Cardiac muscle cell (in vitro differentiated cells and primary cell): ENCODE measurements at regions not wholly inside any gene's neighbourhood (a gene's known extent, or its start where the extent isn't known, plus 50 kb on each side); places are given as distances from the start of the nearest gene placed in this dataset.
"Not testable (repeated sequence)": the region's sequence is repeated elsewhere in the genome, so short reads cannot be mapped to it uniquely, and the experiment has no call there.

Experiments
- DNase-seq, 2 donors: peaks; one replicate each; pipeline versions ENCODE4 v3.0.0 to v3.0.0-alpha.2; 2010 to 2017; ENCODE audit warnings: low read depth in 1 of 2, low spot score in 1 of 2
- H3K27ac ChIP-seq: fragments of 200-600 bp; sonication (generic); 2 replicates; pipeline ENCODE4 v1.5.1; 2016
- H3K27me3 ChIP-seq: fragments of 200-600 bp; sonication (generic); 2 replicates; pipeline ENCODE4 v1.6.0; 2016; ENCODE audit warnings: control low read depth
- H3K36me3 ChIP-seq: fragments of 200-600 bp; sonication (generic); 2 replicates; pipeline ENCODE4 v1.5.1; 2016; ENCODE audit warnings: control low read depth
- H3K4me1 ChIP-seq: fragments of 200-600 bp; sonication (generic); 2 replicates; pipeline ENCODE4 v1.8.1; 2017; ENCODE audit warnings: low read depth, mild to moderate bottlenecking, mixed run types
- H3K4me3 ChIP-seq: fragments of 200-600 bp; sonication (generic); 2 replicates; pipeline ENCODE4 v1.5.1; 2016; ENCODE audit warnings: mild to moderate bottlenecking
- H3K9me3 ChIP-seq: fragments of 200-600 bp; sonication (generic); 2 replicates; pipeline ENCODE4 v1.5.1; 2017; ENCODE audit warnings: low read depth, mild to moderate bottlenecking, control low read depth
- CTCF ChIP-seq: IDR thresholded peaks from 2 replicates; pipeline ENCODE4 v1.5.1; 2012; ENCODE audit warnings: low read depth, mild to moderate bottlenecking, low read length

GRCh38 chr12:38162013-38162412 is 154.6 kb upstream of the ALG10B start:
- Histone ChIP-seq H3K4me3 (no peak overlapping the region), H3K9me3 (no peaks in the 10 kb centered on the region), H3K4me1 (no peaks in the 10 kb centered on the region), H3K36me3 (no peaks in the 10 kb centered on the region), H3K27me3 (no peaks in the 10 kb centered on the region), H3K27ac (no peak overlapping the region)
- no peak for DNase-seq
- TF ChIP-seq CTCF, result no peak

GRCh38 chr12:38162708-38163441 is 153.7 kb upstream of the ALG10B start:
- no peaks in the 10 kb centered on the region for H3K27me3 ChIP-seq
- no peaks in the 10 kb centered on the region for H3K36me3 ChIP-seq
- H3K4me3 ChIP-seq, result no peak overlapping the region
- DNase-seq, result no peak
- H3K9me3 ChIP-seq, result no peaks in the 10 kb centered on the region
- no peak for TF ChIP-seq CTCF
- H3K4me1 ChIP-seq, result no peaks in the 10 kb centered on the region
- no peak overlapping the region for H3K27ac ChIP-seq

GRCh38 chr12:38163442-38163801 is 153.2 kb upstream of the ALG10B start:
- H3K4me3 ChIP-seq, result no peak overlapping the region
- H3K27ac ChIP-seq, result no peak overlapping the region
- TF ChIP-seq CTCF, result no peak
- H3K36me3 ChIP-seq, result no peaks in the 10 kb centered on the region
- H3K27me3 ChIP-seq, result no peaks in the 10 kb centered on the region
- DNase-seq, result no peak
- no peaks in the 10 kb centered on the region for H3K9me3 ChIP-seq
- H3K4me1 ChIP-seq, result no peaks in the 10 kb centered on the region

- Histone ChIP-seq H3K36me3 (no peaks in the 10 kb centered on the region), H3K4me1 (no peaks in the 10 kb centered on the region), H3K27me3 (no peaks in the 10 kb centered on the region), H3K27ac (no peak overlapping the region), H3K9me3 (no peaks in the 10 kb centered on the region), H3K4me3 (no peak overlapping the region)
- DNase-seq, result no peak
- no peak for TF ChIP-seq CTCF
These were observed 150.3 kb upstream of the ALG10B start for GRCh38 chr12:38166225-38166624.

- Histone ChIP-seq H3K36me3 (no peaks in the 10 kb centered on the region), H3K4me3 (no peak overlapping the region), H3K27ac (no peak overlapping the region), H3K27me3 (no peaks in the 10 kb centered on the region), H3K4me1 (no peaks in the 10 kb centered on the region), H3K9me3 (no peaks in the 10 kb centered on the region)
- TF ChIP-seq CTCF, result no peak
- no peak for DNase-seq
These were observed 141.0 kb upstream of the ALG10B start for GRCh38 chr12:38175538-38175937.

GRCh38 chr12:38183617-38184016 is 133.0 kb upstream of the ALG10B start:
- H3K4me1 ChIP-seq, H3K27ac ChIP-seq, H3K27me3 ChIP-seq, H3K9me3 ChIP-seq, H3K36me3 ChIP-seq, DNase-seq, H3K4me3 ChIP-seq: not testable (repeated sequence)

GRCh38 chr12:38197286-38197685 is 119.3 kb upstream of the ALG10B start:
- H3K9me3 ChIP-seq, H3K27ac ChIP-seq, DNase-seq, H3K4me3 ChIP-seq, H3K27me3 ChIP-seq, H3K36me3 ChIP-seq, H3K4me1 ChIP-seq: not testable (repeated sequence)
